ENCODE measurements at regions not wholly inside any gene's neighbourhood (a gene's known extent, or its start where the extent isn't known, plus 50 kb on each side); places are given as distances from the start of the nearest gene placed in this dataset.

GRCh38 chr5:165014439-165014838 lies 1509.0 kb downstream of the MAT2B start:
- TF ChIP-seq CTCF (IDR thresholded peaks at IDR 0.05) = no peak

- no peak for TF ChIP-seq CTCF (IDR thresholded peaks at IDR 0.05)
These were observed 1509.7 kb downstream of the MAT2B start for GRCh38 chr5:165015126-165015525.

GRCh38 chr5:165015547-165015946 lies 1510.1 kb downstream of the MAT2B start:
- TF ChIP-seq CTCF (IDR thresholded peaks at IDR 0.05) = no peak

- TF ChIP-seq CTCF (IDR thresholded peaks at IDR 0.05) = no peak
These were observed 1521.6 kb downstream of the MAT2B start for GRCh38 chr5:165026971-165027370.

GRCh38 chr5:165028356-165028755 lies 1522.9 kb downstream of the MAT2B start:
- TF ChIP-seq CTCF (IDR thresholded peaks at IDR 0.05) = no peak

GRCh38 chr5:165029099-165029870 lies 1523.9 kb downstream of the MAT2B start:
- peak; percentile 86 for TF ChIP-seq CTCF (IDR thresholded peaks at IDR 0.05)

- TF ChIP-seq CTCF (IDR thresholded peaks at IDR 0.05) = no peak
These were observed 1525.6 kb downstream of the MAT2B start for GRCh38 chr5:165030971-165031370.

- no peak for TF ChIP-seq CTCF (IDR thresholded peaks at IDR 0.05)
These were observed 1526.0 kb downstream of the MAT2B start for GRCh38 chr5:165031371-165031770.

All from LNCAP (cell line).